Activated CD8-positive, alpha-beta memory T cell treated with anti-CD3 and anti-CD28 coated beads for 4 hours (primary cell): ENCODE measurements at regions not wholly inside any gene's neighbourhood (a gene's known extent, or its start where the extent isn't known, plus 50 kb on each side); places are given as distances from the start of the nearest gene placed in this dataset.
"Not testable (repeated sequence)": the region's sequence is repeated elsewhere in the genome, so short reads cannot be mapped to it uniquely, and the experiment has no call there.

Source experiments
- DNase-seq, 2 donors: peaks; one replicate each; pipeline ENCODE4 v3.0.0-alpha.2; 2020; ENCODE audit warnings: low read depth in 2 of 2

GRCh38 chr10:3350205-3350604 is 177.6 kb upstream of the PITRM1 start:
- no peak for DNase-seq

GRCh38 chr10:3348564-3348963 is 176.0 kb upstream of the PITRM1 start:
- DNase-seq = no peak

GRCh38 chr10:3347413-3348182 is 175.0 kb upstream of the PITRM1 start:
- DNase-seq = no peak

- no peak for DNase-seq
These were observed 174.3 kb upstream of the PITRM1 start for GRCh38 chr10:3346851-3347250.

GRCh38 chr10:3342771-3343170 is 170.2 kb upstream of the PITRM1 start:
- no peak for DNase-seq

- no peak for DNase-seq
These were observed 167.6 kb upstream of the PITRM1 start for GRCh38 chr10:3340127-3340730.

GRCh38 chr10:3339531-3339950 is 167.0 kb upstream of the PITRM1 start:
- no peak for DNase-seq

GRCh38 chr10:3339121-3339520 is 166.5 kb upstream of the PITRM1 start:
- no peak for DNase-seq

- DNase-seq = no peak
These were observed 165.2 kb upstream of the PITRM1 start for GRCh38 chr10:3337741-3338140.

GRCh38 chr10:3336673-3337293 is 164.2 kb upstream of the PITRM1 start:
- no peak for DNase-seq

- no peak for DNase-seq
These were observed 160.8 kb upstream of the PITRM1 start for GRCh38 chr10:3333426-3333825.

- DNase-seq = no peak
These were observed 159.2 kb upstream of the PITRM1 start for GRCh38 chr10:3331690-3332230.

GRCh38 chr10:3331187-3331586 is 158.6 kb upstream of the PITRM1 start:
- no peak for DNase-seq

- DNase-seq = no peak
These were observed 158.1 kb upstream of the PITRM1 start for GRCh38 chr10:3330663-3331062.

GRCh38 chr10:3325954-3326750 is 153.6 kb upstream of the PITRM1 start:
- no peak for DNase-seq

- DNase-seq = no peak
These were observed 152.0 kb upstream of the PITRM1 start for GRCh38 chr10:3324612-3325038.

GRCh38 chr10:3323865-3324498 is 151.4 kb upstream of the PITRM1 start:
- DNase-seq = no peak

- DNase-seq = no peak
These were observed 148.5 kb upstream of the PITRM1 start for GRCh38 chr10:3321123-3321522.

GRCh38 chr10:3319811-3320226 is 147.2 kb upstream of the PITRM1 start:
- no peak for DNase-seq

GRCh38 chr10:3318480-3318807 is 145.9 kb upstream of the PITRM1 start:
- DNase-seq = not testable (repeated sequence)
